Fibroblast of gingiva (primary cell): ENCODE measurements at regions not wholly inside any gene's neighbourhood (a gene's known extent, or its start where the extent isn't known, plus 50 kb on each side); places are given as distances from the start of the nearest gene placed in this dataset.

ENCODE experiments used
- DNase-seq: peaks from one replicate; pipeline ENCODE4 v3.0.0-alpha.2; 2011; ENCODE audit warnings: low read depth

GRCh38 chr12:81957631-81958030 lies 198.5 kb upstream of the PPFIA2 start:
- no peak for DNase-seq

- DNase-seq: no peak
Measured at GRCh38 chr12:81956468-81956860, 197.3 kb upstream of the PPFIA2 start.

GRCh38 chr12:81953541-81953940 lies 194.4 kb upstream of the PPFIA2 start:
- DNase-seq: no peak

- DNase-seq: no peak
Measured at GRCh38 chr12:81950871-81951270, 191.7 kb upstream of the PPFIA2 start.

- no peak for DNase-seq
Measured at GRCh38 chr12:81949841-81950308, 190.7 kb upstream of the PPFIA2 start.

- no peak for DNase-seq
Measured at GRCh38 chr12:81949416-81949815, 190.3 kb upstream of the PPFIA2 start.

- DNase-seq: no peak
Measured at GRCh38 chr12:81944886-81945285, 185.7 kb upstream of the PPFIA2 start.

- no peak for DNase-seq
Measured at GRCh38 chr12:81942594-81942993, 183.4 kb upstream of the PPFIA2 start.

- no peak for DNase-seq
Measured at GRCh38 chr12:81930037-81930436, 170.9 kb upstream of the PPFIA2 start.

GRCh38 chr12:81896771-81897170 lies 137.6 kb upstream of the PPFIA2 start:
- DNase-seq: no peak

- DNase-seq: no peak
Measured at GRCh38 chr12:81888961-81889360, 129.8 kb upstream of the PPFIA2 start.

GRCh38 chr12:81888106-81888740 lies 129.1 kb upstream of the PPFIA2 start:
- no peak for DNase-seq

GRCh38 chr12:81874586-81874985 lies 115.4 kb upstream of the PPFIA2 start:
- no peak for DNase-seq

- DNase-seq: no peak
Measured at GRCh38 chr12:81874166-81874565, 115.0 kb upstream of the PPFIA2 start.

GRCh38 chr12:81872400-81872799 lies 113.2 kb upstream of the PPFIA2 start:
- DNase-seq: no peak

- DNase-seq: no peak
Measured at GRCh38 chr12:81866081-81866480, 106.9 kb upstream of the PPFIA2 start.

GRCh38 chr12:81863406-81863805 lies 104.3 kb upstream of the PPFIA2 start:
- DNase-seq: no peak

GRCh38 chr12:81859521-81859920 lies 100.4 kb upstream of the PPFIA2 start:
- DNase-seq: no peak

GRCh38 chr12:81843599-81843998 lies 84.4 kb upstream of the PPFIA2 start:
- no peak for DNase-seq

- DNase-seq: no peak
Measured at GRCh38 chr12:81835783-81836182, 76.6 kb upstream of the PPFIA2 start.

- peak; percentile 15 for DNase-seq
Measured at GRCh38 chr12:81819991-81820633, 61.0 kb upstream of the PPFIA2 start.

GRCh38 chr12:81815611-81816010 lies 56.5 kb upstream of the PPFIA2 start:
- DNase-seq: no peak

- no peak for DNase-seq
Measured at GRCh38 chr12:81811778-81812125, 52.6 kb upstream of the PPFIA2 start.
